SK-N-MC (cell line): ENCODE measurements at regions not wholly inside any gene's neighbourhood (a gene's known extent, or its start where the extent isn't known, plus 50 kb on each side); places are given as distances from the start of the nearest gene placed in this dataset.

Source experiments
- DNase-seq: peaks from one replicate; pipeline ENCODE4 v3.0.0-alpha.2; 2011; ENCODE audit warnings: low read depth, low spot score
- H3K27ac ChIP-seq: fragments of 200-600 bp; sonication (generic); 2 replicates; pipeline ENCODE4 v1.5.1; 2016; ENCODE audit warnings: mixed run types
- H3K36me3 ChIP-seq: fragments of 200-600 bp; sonication (generic); 2 replicates; pipeline ENCODE4 v1.6.1; 2017; ENCODE audit warnings: antibody characterized with exemption, low read length, mixed read lengths; ENCODE audit not compliant: insufficient read depth
- H3K4me3 ChIP-seq: fragments of 200-600 bp; sonication (generic); 2 replicates; pipeline ENCODE4 v1.5.1; 2016
- H3K9ac ChIP-seq: fragments of 200-600 bp; sonication (generic); 2 replicates; pipeline ENCODE4 v1.8.0; 2017; ENCODE audit warnings: mixed run types, mixed read lengths; ENCODE audit not compliant: insufficient read length
- H3K9me3 ChIP-seq: fragments of 200-600 bp; sonication (generic); 2 replicates; pipeline ENCODE4 v1.6.1; 2017; ENCODE audit warnings: low read depth, mild to moderate bottlenecking, antibody characterized with exemption, low read length, moderate library complexity, mixed read lengths
- EZH2 ChIP-seq: fragments of 200-600 bp; sonication (generic); IDR thresholded peaks from one replicate; pipeline ENCODE4 v1.6.1; 2017; ENCODE audit warnings: antibody characterized with exemption
- FOXP2 ChIP-seq: optimal IDR thresholded peaks from 2 replicates; pipeline ENCODE3; 2011; ENCODE audit warnings: mild to moderate bottlenecking, moderate library complexity; ENCODE audit not compliant: insufficient read depth; ENCODE audit errors: extremely low read length, control extremely low read depth
- POLR2AphosphoS5 ChIP-seq: IDR thresholded peaks from 2 replicates; pipeline ENCODE4 v1.6.1; 2012; ENCODE audit warnings: mild to moderate bottlenecking, low read depth, low read length, borderline replicate concordance

DNA sequence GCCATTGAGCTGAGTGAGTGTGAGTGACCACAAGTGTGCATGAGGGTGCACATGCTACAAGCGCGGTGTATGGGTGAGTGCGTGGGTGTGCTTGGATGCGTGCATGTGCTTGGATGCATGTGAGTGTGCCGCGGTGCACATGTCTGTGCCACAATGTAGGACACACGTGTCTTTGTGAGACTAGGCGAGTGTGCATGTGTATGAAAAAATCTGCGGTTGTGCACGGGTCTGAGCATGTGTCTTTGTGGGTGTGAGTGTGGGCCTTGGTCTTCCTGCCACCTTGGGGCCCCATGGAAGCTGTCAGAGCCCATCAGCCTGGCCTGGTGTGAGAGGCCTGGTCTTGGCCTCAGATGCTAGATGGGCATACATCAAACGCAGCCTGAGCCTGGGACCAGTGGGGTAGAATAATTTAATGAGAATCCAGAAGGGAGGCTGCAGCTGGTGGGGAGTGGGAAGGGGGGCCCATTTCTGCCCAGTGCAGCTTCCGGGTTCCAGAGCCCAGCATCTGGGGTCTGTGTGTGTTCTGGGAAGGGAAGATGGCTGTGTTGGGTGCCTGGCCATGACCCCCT lies 103.9 kb upstream of the SLC2A1 start:
- Histone ChIP-seq H3K27ac (no peak overlapping the region), H3K4me3 (no peak overlapping the region), H3K9me3 (no peaks in the 10 kb centered on the region), H3K36me3 (no peaks in the 10 kb centered on the region), H3K9ac (no peak overlapping the region)
- DNase-seq = no peak
- no peak for TF ChIP-seq POLR2AphosphoS5
- TF ChIP-seq EZH2 = no peak

DNA sequence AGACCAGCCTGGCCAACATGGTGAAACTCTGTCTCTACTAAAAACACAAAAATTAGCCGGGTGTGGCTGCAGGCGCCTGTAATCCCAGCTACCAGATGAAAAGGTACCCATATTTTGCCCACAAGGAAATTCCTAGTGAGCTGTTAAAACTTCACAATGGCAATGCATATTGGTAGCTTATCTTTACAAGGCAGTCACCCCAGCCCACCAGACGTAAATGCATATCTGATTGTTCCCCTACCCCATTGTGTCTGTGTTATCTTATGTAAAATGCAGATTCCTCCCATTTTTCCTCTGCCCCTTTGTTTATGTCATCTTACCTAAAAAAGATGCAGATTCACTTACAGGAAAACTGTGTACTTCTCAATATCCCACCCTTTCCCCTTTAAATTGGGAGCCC lies 103.1 kb upstream of the SLC2A1 start:
- no peaks in the 10 kb centered on the region for H3K9me3 ChIP-seq
- H3K36me3 ChIP-seq = no peaks in the 10 kb centered on the region
- H3K4me3 ChIP-seq = no peak overlapping the region
- no peak for TF ChIP-seq FOXP2
- TF ChIP-seq EZH2 = no peak
- no peak for TF ChIP-seq POLR2AphosphoS5
- DNase-seq = no peak
- H3K27ac ChIP-seq = no peak overlapping the region
- H3K9ac ChIP-seq = no peak overlapping the region

DNA sequence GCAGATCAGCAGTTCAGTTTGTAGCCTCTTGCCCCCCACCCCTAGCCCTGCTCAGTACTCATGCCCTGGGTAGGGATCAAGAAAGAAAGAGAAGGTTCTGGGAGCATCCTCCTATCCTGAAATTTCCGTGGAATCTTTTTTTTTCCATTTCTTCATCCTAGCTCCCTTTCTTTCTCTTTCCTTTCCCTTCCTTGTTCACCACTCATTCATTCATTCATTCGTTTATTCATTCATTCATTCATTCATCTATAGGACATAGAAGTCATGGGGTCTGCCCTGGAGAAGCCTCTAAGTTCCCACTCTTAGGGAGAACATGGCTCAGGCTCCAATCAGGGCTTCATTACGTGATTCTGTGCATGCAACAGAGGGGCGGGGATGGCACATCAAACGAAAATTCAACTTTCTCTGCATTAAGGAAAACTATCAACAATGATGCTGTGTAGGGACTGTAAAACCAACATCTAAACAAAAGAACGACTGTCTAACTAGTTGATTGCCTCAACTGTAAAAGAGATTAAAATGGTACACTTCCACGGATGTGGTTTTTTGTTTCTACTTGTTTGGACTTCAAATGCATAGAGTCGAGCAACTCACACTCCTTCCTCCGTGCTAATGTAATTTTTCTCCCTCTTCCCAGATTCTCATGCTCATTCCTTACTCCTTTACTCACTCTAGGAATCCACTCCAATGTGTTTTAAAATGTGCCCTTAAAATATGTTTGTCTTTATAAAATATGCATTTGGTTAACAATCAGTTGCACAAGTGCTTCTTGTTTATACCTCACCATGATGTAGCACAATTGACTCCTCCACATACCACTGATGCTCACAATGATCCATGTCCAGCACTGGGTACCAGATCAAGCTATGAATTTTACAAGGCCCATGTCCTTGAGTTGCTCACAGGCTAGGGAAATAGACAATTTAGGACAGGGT lies 101.2 kb upstream of the SLC2A1 start:
- Histone ChIP-seq H3K9me3 (no peaks in the 10 kb centered on the region), H3K27ac (no peak overlapping the region), H3K36me3 (no peaks in the 10 kb centered on the region), H3K9ac (no peak overlapping the region), H3K4me3 (no peak overlapping the region)
- TF ChIP-seq EZH2 = no peak
- TF ChIP-seq POLR2AphosphoS5 = no peak
- TF ChIP-seq FOXP2 = no peak
- no peak for DNase-seq

DNA sequence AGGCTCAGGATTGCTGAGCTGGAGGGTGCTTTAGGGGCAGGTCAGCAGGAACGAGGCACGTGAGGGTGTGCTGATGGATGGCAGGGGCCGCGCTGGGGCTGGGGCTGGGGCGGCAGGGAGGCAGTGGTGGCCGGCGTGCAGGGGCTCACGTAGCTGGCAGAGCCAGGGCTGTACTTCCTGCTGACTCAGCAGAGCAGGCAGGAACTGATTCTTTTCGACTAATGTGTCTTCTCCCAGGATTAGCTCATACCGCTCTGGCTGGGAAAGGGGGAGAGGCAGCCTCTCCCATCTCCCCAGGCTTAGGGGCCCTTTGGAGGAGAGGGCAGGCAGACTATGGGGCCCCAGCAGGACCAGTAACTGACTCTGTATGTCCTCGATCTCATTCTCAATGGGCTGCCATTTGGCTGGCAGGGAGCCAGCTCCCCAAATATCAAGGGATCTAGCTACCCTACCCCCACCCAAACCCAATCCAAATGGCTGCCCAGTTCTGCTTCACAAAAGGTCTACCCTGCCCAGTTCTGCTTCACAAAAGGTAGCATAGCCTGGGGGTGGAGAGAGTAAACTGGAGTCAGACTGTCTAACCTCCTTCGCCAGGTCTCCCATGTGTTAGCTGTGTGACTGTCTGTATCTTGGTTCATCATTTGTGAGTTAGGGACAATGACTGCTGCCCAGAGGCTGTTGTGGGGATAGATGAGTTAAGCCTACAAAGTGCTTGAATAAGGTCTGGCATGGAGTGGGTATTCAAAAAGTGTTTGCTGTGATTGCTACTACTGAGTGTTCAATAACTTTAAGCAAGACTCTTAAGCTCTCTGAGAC lies 100.1 kb upstream of the SLC2A1 start:
- Histone ChIP-seq H3K9me3 (no peaks in the 10 kb centered on the region), H3K27ac (no peak overlapping the region), H3K4me3 (0 out of 2 replicates have a peak overlapping the region, but pooled peaks have one; percentile 10), H3K36me3 (no peaks in the 10 kb centered on the region), H3K9ac (no peak overlapping the region)
- DNase-seq = no peak
- TF ChIP-seq FOXP2 (no peak), EZH2 (no peak), POLR2AphosphoS5 (no peak)

DNA sequence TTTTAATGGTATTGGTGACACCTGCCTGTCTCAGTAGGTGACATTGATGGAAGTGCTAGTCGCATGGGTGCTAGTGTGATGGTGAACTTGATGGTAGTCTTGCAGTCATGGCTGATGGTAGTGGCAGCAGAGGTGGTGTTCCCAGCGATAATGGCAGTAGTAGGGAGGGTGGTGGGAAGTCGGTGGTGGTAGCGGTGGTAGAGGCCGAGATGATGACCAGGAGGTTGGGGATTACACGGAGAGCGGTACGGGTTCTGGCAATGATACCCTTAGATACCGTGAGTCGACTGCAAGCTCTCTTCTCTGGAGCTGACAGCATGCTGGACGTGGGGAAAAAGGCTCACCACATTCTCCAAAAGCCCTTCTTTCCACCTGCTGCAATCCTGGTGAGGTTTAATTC lies 99.4 kb upstream of the SLC2A1 start:
- H3K9ac ChIP-seq = no peak overlapping the region
- DNase-seq = no peak
- TF ChIP-seq FOXP2 = no peak
- TF ChIP-seq POLR2AphosphoS5 = no peak
- no peak for TF ChIP-seq EZH2
- no peaks in the 10 kb centered on the region for H3K9me3 ChIP-seq
- no peak overlapping the region for H3K27ac ChIP-seq
- no peak overlapping the region for H3K4me3 ChIP-seq
- H3K36me3 ChIP-seq = no peaks in the 10 kb centered on the region

DNA sequence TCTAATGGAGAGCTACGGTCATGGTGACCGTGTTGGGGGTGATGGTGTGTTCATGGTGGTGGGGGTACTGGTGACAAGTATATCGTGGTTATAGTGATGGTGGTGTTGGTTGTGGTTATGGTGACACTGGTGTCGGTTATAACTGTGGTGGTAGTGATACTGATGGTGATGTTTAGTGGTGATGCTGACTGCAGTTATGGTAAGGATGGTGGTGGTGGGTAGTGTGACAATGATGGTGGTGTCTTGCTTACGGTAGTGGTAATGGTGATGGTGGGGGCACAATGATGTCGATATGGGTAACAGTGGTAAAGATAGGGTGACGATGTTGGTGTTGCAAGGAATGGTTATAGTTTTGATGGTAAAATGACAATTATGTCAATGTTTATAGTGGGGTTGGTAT lies 98.9 kb upstream of the SLC2A1 start:
- no peak for TF ChIP-seq EZH2
- no peak for TF ChIP-seq POLR2AphosphoS5
- TF ChIP-seq FOXP2 = no peak
- no peaks in the 10 kb centered on the region for H3K36me3 ChIP-seq

DNA sequence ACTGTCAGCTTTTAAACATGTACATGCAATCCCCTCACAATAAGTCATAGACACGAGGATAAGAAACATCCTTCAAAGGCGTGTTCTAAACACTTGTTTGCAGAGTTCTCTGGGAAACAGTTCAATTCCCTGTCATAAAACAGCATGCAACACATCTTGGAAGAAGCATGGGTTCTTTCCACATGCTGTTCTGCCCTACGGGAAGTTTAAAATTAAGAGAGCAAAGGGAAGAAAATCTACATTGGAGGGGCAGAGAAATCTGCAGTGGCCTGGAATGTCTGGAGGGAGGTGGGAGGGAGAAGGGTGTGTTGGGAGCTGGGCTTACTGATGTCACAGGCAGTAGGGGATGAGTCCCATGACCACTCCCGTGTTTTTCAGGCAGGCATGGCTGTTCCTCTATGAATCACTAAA lies 98.3 kb upstream of the SLC2A1 start:
- 0 out of 2 replicates have a peak overlapping the region, but pooled peaks have one; percentile 4 for H3K27ac ChIP-seq
- no peak overlapping the region for H3K4me3 ChIP-seq
- H3K9ac ChIP-seq = no peak overlapping the region
- H3K36me3 ChIP-seq = no peaks in the 10 kb centered on the region
- no peak for DNase-seq
- TF ChIP-seq POLR2AphosphoS5 (no peak), FOXP2 (no peak), EZH2 (no peak)
- H3K9me3 ChIP-seq = no peaks in the 10 kb centered on the region

More for the DNA sequence above, 98.9 kb upstream of the SLC2A1 start:
- H3K27ac ChIP-seq = no peak overlapping the region
- H3K4me3 ChIP-seq = no peak overlapping the region
- no peak for DNase-seq
- no peak overlapping the region for H3K9ac ChIP-seq
- H3K9me3 ChIP-seq = no peaks in the 10 kb centered on the region

DNA sequence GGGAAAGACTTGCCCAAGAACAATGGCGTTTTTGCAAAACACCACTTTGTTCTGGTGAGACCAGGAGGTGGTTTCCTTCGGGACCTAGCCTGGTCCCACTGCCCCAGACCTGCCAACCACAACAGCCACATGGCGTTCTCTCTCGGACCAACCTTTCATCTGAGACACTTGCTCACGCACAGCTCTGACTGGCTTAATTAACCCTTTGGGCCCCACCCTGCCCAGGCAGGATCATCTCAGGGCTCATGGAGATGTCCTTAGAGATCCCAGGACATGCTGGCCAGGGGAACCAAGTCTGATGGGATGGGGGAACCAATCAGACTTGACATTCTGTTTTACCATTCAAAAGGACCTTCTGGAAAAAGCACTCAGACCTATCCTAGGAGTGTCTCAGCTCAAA lies 97.8 kb upstream of the SLC2A1 start:
- DNase-seq = no peak
- Histone ChIP-seq H3K9ac (no peak overlapping the region), H3K4me3 (no peak overlapping the region), H3K9me3 (no peaks in the 10 kb centered on the region), H3K27ac (no peak overlapping the region), H3K36me3 (no peaks in the 10 kb centered on the region)
- no peak for TF ChIP-seq POLR2AphosphoS5
- no peak for TF ChIP-seq FOXP2
- no peak for TF ChIP-seq EZH2
